Activated T-cell treated with anti-CD3 and anti-CD28 coated beads, Interleukin-2, amount 50 U/mL, for 48 hours (primary cell): ENCODE measurements at regions not wholly inside any gene's neighbourhood (a gene's known extent, or its start where the extent isn't known, plus 50 kb on each side); places are given as distances from the start of the nearest gene placed in this dataset.

Source experiments
- DNase-seq, 2 experiments: peaks; one replicate each; pipeline ENCODE4 v3.0.0-alpha.2; 2020

DNA sequence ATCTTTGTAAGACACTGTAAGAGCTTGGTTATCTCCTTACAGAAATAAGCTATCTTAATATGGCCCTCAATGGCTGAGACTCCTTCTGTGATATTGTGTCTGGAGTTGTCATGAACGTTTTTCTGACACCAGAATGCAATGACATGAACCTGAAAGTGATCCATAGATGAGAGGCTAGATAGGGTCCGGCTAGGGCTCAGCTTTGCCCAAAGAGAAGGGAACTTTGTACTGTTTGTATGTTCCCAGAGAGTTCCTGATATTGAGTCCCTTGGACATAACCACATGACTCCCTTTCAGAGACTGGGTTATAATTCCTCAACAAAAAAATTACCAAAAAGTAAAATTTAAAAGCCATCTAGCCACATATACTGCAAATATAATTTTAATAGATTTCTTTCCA lies 575.8 kb upstream of the CLINT1 start:
- no peak for DNase-seq

DNA sequence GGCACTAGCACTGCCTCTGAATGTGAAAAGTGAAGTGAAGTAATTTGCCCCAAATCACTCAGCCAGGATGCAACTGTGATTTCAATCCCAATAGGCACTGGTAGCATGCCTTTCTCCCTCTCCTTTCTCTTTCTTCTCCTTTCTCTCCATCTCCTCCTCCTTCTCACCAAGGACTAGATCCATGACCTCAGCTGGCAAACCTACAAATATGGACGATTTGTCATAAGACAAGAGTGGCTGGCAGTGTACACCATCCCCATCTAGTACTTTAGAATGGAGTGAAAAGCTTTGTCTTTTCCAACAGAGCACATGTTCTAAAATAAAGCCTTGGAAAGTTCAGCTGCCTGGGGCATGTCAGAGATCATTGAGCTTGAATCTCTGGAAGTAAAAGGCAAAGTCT lies 574.7 kb upstream of the CLINT1 start:
- no peak for DNase-seq

DNA sequence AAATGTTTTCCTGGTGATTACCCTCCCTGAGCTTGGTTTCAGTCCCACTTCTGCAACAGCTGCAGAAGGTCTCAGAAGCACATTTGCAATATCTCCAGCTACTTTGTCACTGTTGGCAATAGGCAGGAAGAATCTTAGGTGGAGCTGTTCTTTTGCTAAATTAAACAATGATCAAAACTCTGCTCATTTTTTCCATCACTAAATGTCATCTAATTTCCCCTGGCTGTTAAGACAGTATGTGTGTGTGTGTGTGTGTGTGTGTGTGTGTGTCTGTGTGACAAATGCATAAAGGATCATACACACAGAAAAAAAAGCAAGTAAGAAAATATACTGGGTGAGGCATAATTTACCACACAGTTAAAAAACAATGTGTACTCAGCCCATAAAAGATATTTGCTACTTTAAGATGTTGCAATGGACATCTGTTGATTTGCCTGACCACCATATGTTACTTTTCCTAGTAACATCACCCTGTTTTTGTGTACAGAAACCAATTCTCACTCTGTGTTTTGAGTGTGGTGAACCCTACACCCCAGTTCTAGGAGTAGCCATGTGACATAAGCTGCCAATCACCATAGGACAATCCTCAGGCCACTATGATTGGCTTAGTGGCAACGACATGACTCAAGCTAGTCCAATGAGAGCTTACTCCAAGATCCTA lies 572.6 kb upstream of the CLINT1 start:
- DNase-seq: no peak

DNA sequence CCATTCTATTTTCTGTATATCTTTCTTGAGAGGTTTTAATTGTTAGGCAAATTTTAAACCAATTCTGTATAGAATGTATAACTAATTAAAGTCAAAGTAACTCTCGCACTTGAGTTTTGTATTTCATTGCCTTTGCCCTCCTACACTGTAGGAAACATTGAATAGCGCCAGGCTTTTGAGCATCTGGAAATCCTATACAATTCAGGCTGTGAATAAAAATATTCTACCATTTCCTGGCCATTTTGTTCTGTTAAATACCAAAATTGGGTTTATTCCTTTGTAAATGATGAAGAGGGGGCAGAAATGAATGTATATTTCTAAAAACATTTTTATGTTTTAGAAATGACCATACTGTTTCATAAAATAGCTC lies 571.8 kb upstream of the CLINT1 start:
- DNase-seq: no peak

DNA sequence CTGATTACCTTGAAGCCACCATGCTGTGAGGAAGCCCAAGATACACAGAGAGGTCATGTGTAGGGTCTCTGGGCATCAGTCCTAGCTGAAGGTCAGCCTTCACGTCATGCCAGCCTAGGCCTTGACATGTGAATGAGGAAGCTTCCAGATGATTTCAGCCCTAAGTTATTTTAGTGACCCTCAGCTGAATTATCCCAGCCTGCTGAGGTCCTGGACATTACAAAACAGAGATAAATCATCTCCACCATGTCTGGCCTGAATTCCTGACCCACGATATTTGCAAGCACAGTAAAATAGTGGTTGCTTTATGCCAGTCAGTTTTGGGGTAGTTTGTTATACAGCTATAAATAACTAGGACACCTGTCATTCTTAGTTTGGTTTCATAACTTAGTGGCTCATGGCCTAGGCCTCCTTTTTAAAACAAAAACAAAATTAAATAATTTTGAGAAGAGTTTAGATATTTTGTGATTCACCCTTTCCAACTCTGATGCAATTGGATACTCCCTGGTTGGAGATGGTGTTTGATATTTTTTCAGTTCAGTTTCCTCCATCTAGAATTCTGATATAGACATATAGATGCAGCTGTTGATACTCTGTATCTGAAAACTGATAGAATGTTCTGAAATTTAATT lies 571.3 kb upstream of the CLINT1 start:
- no peak for DNase-seq

DNA sequence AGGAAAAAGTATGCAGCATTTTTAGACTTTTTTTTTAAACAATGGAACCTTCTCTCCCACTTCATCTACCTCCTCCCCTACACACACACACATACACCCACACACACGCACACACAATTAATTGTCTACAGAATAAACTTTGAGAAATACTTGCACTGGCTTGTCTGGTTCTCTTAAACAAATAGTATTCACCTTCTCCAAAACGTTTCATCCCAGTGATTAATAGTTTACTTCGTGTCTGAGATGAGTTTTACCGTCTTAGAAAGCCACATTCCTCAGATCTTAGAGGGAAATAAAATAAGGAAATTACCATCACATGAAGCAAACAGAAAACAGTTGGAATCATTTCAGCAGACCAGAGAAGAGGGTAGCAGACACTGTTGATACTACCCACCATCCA lies 570.6 kb upstream of the CLINT1 start:
- DNase-seq: no peak

DNA sequence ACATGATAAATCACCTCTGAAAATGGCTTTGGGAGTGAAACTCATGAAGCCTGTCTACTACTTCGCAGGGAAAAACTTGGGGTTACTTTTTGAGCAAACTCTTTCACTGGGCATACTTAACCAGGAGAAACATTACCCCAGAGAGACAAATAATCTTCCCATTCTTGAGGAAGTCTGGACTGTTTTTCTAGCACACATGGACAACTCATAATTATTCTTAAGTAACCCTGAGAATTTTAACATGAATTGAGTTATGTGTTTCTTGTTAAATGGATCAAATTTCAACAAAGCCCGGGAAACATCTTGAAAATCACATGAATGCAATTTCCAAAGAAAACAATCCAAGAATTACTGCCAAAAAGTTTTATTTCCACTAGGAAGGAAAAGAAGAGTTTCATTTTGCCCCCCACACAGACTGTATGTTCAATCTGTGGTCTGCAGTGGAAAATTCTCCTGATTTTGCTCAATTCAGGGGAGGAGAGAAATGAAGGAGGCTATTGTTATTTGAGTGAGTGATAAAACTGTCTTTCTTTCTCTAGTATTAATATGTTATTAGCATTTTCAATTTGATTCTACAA lies 564.8 kb upstream of the CLINT1 start:
- DNase-seq: no peak

DNA sequence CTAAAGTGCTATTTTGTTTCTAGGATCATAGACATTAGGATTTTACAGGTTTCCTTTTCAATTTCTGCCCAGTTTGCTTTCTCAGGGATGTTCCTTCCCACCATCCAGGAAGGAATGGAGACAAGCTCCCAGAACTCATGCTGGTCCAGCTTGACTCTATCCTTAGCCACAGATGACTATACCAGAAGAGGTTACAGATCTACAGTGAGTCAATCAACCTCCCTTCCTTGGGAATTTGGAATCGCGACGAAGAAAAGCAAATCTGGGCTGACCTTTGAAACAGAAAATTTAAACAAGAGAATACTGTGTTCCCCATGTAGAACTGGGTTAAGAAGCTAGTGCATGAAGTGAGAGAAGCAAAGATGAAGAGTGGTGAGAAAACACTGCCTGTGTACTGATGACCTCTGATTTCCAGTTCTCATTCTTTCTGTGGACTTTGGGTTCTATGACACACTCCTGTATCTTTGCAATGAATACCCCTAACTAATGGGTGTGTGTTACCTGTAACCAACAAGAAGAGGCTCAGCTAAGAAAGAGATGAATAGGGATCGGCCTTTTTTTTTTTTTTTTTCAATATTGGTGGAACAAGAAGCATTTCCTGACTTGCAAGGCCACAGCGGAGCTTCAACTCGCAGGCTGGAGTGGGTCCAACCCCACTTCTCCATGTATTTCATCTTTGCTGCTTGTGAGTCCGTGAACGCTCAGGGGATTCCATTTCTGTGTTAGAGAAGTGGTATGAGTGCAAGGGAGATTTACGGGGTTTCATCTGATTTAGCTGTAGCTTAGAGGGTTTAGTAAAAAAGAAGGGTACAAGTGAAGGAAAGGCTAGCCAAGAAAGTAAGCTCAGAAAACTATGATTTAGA lies 563.9 kb upstream of the CLINT1 start:
- no peak for DNase-seq

DNA sequence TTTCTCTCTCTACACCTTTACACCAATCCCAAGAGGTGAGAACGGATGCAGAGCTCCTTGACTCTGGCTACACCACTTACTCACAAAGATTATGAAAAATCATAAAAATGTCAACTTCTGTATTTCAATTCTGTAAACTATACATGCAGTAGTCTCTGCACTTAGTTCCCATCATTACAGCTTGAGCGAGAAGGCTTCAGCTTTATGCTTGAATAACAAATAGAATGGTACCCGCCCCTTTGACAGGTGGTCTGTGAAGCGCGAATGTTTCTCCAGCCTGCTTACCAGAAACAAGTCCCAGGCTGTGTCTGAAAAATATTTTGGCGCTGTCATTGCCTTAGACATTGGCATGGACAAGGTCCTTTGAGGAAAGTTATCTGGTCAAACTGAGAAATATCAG lies 562.4 kb upstream of the CLINT1 start:
- no peak for DNase-seq

DNA sequence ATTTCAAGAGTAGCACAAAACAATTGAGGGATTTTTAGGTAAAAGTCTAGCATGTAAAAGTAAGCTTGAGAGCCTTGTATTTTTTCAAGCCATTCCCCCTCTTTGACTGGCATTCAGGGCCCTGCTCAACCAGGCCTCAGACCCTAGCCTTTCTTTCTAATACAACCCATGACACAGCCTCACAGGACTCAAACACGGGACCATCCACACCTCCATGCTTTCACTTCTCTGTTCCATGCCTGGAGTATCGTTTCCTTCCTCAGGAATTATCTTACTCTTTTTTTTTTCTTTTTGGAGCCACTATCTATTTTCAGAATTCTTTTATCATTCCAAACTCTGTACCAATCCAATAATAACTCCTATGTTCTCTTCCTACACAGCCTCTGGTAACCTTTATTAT lies 560.2 kb upstream of the CLINT1 start:
- no peak for DNase-seq

DNA sequence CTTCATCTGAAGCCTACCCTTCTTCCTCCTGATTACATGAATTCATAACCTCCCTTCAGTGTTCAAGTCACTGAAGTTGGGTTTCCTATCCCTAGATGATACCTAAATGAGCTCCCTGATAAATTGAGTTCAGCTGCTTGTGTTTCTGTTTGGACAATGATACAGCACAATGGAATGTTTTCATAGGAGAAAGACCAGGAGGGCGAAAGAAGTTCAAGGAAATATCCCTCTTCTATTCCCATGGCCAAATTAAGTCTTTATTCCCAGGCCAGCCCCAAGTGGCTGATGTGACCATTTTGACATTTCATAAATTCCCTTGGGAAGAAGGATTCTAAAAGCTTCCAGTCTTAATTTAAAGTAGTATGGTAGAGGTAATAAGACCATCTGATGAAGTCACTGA lies 555.8 kb upstream of the CLINT1 start:
- DNase-seq: no peak

DNA sequence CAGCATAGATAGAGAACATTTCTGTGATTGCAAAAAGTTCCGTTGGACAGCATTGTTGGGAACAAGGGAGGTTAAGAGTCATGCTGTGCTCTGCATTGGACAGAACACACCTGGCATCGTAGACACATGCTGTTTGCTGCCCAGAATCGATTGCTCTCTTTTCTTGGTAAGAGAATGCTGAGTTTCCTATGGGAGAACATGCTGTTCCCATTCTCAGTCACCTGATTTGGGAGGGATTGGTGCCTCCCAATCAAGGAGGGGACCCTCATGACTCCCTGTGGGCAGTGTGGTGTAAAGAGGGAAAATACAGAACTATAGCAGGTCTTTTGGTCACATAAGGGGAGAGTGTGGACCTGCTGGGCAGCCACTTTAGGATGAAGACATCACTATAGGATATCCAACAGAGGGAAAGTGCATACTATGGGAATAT lies 555.4 kb upstream of the CLINT1 start:
- DNase-seq: no peak

DNA sequence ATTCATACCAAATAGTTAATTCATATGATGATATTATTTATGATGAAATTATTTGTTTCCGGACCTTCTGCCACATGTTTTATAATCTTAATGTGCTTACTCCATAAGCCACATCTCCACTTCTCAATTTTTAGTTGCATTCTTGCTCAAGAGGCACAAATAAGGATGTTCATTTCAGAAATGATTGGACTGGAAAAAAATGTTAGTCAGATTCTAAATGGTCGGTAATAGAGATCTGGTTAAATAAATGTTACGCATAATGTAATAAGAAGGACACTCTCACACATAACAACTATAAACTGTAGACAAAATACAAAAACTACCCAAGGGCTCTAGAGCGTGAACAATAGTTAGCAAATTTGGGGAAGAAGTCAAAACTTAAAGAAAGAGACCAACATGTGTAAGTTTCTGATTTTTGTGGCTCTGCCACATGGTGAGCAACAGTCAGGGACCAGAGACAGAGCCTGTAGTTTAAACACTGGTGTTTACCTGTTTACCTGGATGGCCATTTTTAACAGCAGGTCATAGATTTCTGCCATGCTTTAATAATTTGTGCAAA lies 554.3 kb upstream of the CLINT1 start:
- DNase-seq: no peak

DNA sequence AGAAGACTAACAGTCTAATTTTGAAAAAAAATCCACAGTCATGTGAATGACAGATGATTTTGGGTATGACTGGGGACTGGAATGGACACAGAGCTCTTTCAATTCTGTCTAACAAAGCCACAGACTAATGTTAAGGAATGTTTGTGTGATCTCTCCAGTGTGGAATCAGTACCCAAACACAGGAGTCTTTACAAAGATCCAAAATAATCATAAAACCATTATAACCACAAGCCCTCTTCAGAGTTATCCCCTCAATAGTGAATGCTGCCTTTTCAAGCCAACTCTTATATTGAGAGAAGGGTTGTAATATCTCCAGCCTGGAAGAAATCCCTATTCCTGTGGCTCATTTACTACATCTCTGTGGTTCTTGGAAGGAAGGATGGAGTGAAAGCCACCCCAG lies 552.0 kb upstream of the CLINT1 start:
- no peak for DNase-seq

DNA sequence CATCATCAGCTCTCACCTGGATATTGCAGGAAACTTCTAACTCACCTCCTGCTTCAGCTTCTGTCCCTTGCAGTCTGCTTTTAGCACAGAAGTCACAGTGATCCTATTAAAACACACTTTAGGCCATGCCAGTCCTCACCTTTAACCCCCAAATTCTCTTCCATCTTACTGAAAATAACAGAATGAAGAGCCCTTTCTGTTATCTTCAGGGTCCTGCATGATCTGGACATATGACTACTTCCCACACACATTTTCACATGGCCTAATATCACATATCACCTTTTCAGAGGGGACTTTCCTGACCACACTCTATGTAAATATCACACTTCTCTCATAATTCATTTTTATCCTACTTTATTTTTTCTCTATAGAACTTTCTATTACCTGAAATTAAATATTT lies 550.6 kb upstream of the CLINT1 start:
- DNase-seq: no peak

DNA sequence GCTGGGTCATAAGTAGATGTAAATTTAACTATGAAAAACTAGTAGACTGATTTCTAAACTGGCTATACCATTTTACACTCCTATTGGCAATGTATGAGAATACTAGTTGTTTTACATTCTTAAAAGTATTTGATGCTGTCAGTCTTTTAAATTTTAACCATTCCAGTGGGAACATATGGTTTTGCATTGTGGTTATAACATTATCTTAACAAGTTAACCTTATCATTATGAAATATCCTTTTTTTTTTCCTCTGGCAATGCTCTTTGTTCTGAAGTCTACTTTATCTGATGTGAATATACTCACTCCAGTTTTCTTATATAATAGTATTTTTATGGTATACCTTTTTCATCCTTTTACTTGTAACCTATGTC lies 548.9 kb upstream of the CLINT1 start:
- DNase-seq: no peak

DNA sequence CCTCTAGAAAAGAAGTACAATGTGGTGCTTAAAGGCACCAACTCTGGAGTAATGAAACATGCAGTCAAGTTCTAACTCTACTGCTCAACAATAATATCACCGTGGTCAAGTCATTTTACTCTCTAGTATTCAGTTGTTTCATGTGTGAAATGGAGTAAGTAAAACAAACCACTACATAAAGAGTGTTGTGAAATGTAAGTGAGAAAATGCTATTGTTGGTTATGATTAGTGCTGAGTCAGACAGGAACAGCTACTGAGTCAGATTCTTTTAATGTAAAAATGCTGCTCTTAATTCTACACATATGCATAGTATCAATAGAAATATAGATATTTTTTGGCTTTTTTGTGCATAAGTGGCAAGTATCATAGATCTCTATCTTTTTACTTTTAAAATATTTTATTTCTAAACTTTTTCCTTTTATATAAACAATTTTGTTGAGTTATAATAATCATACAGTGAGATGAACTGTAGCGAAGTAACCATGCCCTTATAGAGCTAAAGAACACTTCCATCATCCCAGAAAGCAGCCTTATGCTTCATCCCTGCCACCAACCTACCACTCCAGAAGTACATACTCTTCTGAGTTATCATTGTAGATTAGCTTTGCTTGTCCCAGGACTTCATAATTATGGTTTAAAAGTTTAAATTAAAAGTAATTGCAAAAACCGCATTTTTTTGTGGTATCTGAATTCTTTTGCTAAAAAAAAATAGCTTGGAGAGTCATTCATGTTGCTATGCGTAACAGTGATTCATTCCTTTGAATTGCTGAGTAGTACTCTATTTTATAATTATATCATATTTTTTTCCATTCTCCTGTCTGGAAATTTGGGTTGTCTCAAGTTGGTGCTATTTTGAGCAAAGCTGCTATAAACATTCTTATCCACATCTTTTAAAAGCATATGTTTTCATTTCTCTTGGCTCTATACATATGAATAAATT lies 548.2 kb upstream of the CLINT1 start:
- DNase-seq: no peak

DNA sequence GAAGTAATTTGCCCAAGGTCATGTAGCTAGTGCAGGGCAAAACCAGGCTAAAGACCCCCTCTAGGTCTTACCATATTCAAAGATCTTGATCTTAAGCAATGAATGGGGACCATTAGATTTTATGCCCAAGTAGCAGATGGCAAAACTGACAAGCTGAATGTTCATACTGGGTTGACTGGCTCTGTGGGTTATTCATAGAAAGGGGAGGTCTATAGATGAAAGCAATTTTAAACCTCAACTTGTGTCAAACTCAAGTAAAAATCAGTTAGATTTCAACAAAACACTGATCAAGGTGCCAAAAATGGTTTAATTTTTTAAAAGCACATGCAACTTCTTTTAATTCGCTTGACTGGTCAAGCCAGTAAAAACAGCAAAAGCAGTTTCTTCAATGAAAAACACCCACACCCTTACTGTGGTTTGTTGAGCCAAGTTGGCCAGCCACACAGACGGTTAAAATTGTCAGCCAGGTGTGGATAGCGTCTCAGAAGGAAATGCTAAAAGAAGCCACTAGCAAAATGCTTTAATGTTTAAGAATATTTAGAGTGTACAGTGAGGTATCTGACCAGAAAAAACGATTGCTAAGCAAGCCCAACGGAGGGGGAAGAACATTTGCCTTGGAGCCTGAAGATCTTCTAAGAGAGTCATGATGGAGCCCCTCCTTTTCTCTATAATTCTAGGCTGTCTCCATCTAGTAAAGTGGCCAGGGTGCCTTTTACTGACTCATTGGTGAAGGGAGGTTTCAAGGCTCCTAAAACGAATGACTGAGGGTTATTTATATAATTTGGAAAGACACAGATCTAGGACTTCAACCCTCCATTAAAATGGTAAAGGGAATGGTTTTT lies 539.6 kb upstream of the CLINT1 start:
- DNase-seq: no peak

DNA sequence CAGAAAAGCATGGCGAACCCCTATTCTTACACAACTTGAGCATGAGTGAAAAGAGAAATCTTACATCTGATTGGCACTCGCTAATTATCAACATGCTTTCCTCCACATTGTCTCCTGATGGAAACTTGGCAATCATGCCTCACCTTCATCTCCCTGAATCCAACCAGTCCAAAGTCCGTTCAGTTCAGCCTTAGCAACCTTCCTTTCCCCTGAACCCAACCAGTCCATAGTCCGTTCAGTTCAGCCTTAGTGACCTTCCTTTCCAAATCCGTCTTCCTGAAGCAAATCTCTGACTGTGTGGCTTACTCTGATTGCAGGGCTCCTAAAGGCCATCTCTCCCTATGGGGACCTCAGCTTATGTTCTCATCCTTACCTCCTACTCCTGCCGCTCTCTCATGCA lies 538.3 kb upstream of the CLINT1 start:
- DNase-seq: no peak

DNA sequence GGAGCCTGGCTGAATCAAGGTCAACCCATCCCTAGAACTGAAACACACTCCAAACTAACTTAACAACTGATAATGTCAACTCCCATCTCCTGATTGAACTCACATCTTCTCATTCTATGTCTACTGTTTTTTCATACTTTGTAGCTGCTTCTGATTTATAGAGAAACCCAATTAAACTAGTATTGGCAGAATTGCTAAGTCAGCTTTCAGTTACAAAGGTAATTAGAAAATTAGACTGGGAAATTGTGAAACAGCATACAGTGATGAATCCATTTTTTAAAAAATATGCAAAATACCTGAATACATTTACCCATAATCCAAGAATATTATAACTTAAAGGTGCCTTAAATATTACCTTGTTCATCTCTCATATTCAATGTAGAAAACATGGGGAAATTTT lies 535.2 kb upstream of the CLINT1 start:
- no peak for DNase-seq

DNA sequence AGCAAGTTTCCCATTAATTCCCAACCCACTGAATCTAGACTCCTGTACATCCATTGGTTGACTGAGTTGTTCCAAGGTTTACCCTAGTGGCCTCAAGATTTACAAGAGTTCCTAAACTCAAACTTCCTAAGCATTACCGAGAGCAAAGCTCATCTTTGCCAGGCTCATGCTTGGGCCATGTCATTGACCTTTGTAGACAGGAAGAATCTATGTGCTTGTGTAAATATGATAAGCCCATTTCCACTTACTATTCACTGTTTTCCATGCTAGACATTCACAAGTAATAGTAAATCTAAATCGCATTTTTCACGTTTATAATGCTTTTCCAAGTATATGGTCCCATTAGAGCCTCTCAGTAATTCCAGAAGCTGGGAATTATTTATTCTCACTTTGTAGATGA lies 534.5 kb upstream of the CLINT1 start:
- DNase-seq: no peak

DNA sequence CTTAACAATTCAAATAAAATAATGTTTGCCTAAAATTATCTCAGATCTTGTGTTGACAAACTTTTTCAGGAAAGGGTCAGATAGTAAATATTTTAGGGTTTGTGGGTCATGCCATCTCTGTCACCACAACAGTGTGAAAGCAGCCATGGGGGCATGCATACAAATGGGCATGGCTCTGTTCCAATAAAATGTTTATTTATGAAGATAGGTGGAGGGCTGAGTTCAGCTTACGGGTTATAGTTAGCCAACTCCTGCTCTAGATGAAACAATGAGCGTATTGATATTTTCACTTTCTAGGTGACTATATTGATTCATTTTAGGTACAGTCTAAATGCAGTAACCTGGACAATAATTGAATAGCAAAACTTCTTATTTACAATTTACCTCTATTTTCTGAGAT lies 533.8 kb upstream of the CLINT1 start:
- DNase-seq: no peak
